ENCODE measurements at regions not wholly inside any gene's neighbourhood (a gene's known extent, or its start where the extent isn't known, plus 50 kb on each side); places are given as distances from the start of the nearest gene placed in this dataset.

GRCh38 chr5:2277886-2278285 is 395.2 kb upstream of the IRX4 start:
- TF ChIP-seq CTCF (IDR thresholded peaks at IDR 0.05; ENCODE audit: insufficient read depth, low read depth, low read length) (no peak), EZH2 (IDR thresholded peaks at IDR 0.05; ENCODE audit: insufficient read depth, low read length) (no peak)

Measured in astrocyte (in vitro differentiated cells and primary cell).